BJ (cell line): ENCODE measurements at regions not wholly inside any gene's neighbourhood (a gene's known extent, or its start where the extent isn't known, plus 50 kb on each side); places are given as distances from the start of the nearest gene placed in this dataset.

Experiments used
- CTCF ChIA-PET: fragments of 350-600 bp; formaldehyde crosslinking; extraction: SDS; loops from one replicate; lab custom pipeline; 2021; ENCODE audit warnings: antibody characterized with exemption, inconsistent platforms; lab: Yijun Ruan, JAX
- POLR2A ChIA-PET: fragments of 300-600 bp; sonication (Branson Sonifier 250); formaldehyde crosslinking; extraction: SDS; loops from one replicate; lab custom pipeline; 2021; ENCODE audit warnings: antibody characterized with exemption; lab: Charles Lee
- DNase-seq: peaks from one replicate; pipeline ENCODE4 v3.0.0-alpha.2; 2011; ENCODE audit warnings: low read depth
- H3K27me3 ChIP-seq: 2 replicates; pipeline ENCODE4 v1.6.0; 2011; ENCODE audit warnings: low read length; ENCODE audit not compliant: control insufficient read depth, insufficient read depth
- H3K36me3 ChIP-seq: 2 replicates; pipeline ENCODE4 v1.5.1; 2011; ENCODE audit warnings: low read length; ENCODE audit not compliant: control insufficient read depth, insufficient read depth
- H3K4me3 ChIP-seq: 2 replicates; pipeline ENCODE4 v1.5.1; 2011; ENCODE audit warnings: low read depth, mild to moderate bottlenecking, control low read depth, low read length
- TF ChIP-seq, protein P1 (sequence below): IDR thresholded peaks from 2 replicates; pipeline ENCODE4 v1.5.1; 2011; ENCODE audit warnings: low read depth, mild to moderate bottlenecking, control low read depth, inconsistent platforms, low read length, moderate library complexity; ENCODE audit not compliant: insufficient read depth

DNA sequence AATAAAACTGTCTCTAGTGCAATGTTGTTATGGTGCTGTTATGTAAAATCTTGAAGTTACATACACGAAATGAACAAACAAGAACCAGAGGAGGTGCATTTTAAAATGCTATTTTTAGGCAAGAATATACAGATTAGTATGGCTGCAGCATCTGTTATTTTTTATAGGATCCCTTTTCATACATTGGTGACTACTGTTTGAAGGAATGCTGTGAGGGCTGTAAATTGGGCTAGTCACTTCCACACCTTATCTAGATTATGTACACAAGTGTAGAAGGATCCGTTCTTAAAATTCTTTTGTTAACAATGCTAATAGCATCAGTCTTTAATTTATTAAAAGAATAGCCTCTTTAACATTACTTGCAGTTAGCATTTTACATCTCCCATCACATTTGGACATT is 284.3 kb upstream of the MDGA2 start:
- Histone ChIP-seq H3K27me3 (no peaks in the 10 kb centered on the region), H3K4me3 (no peak overlapping the region), H3K36me3 (no peaks in the 10 kb centered on the region)
- no peak for DNase-seq
- TF ChIP-seq, protein P1, sequence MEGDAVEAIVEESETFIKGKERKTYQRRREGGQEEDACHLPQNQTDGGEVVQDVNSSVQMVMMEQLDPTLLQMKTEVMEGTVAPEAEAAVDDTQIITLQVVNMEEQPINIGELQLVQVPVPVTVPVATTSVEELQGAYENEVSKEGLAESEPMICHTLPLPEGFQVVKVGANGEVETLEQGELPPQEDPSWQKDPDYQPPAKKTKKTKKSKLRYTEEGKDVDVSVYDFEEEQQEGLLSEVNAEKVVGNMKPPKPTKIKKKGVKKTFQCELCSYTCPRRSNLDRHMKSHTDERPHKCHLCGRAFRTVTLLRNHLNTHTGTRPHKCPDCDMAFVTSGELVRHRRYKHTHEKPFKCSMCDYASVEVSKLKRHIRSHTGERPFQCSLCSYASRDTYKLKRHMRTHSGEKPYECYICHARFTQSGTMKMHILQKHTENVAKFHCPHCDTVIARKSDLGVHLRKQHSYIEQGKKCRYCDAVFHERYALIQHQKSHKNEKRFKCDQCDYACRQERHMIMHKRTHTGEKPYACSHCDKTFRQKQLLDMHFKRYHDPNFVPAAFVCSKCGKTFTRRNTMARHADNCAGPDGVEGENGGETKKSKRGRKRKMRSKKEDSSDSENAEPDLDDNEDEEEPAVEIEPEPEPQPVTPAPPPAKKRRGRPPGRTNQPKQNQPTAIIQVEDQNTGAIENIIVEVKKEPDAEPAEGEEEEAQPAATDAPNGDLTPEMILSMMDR: no peak
- CTCF ChIA-PET: no interaction called here
- POLR2A ChIA-PET: interaction anchor here (0.5 kb wide), 1 partner anchor 59 kb away, joined by 3 read pairs; no protein-coding TSS in a partner anchor

DNA sequence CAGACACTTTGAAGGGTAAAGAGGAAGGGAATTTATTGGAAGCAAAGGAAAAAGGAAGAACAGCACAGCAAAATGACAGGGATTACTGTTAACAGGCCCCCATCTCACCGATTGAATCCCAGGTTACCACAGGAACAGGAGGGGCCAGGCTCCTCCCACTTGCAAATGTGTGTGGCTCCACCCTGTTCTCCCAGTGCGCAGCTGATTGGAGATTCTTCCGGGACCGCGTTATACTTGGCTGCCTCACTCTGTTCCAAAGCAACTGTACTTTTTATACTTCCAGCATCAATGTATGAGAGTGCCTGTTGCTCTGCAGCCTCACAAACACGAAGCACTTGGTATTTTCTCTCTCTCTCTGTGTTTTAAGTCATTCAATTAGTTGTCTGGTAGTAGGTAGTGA is 273.6 kb upstream of the MDGA2 start:
- TF ChIP-seq, protein P1: no peak
- H3K36me3 ChIP-seq: no peaks in the 10 kb centered on the region
- ChIA-PET CTCF (no interaction called here), POLR2A (no interaction called here)
- no peak overlapping the region for H3K4me3 ChIP-seq
- DNase-seq: no peak
- no peaks in the 10 kb centered on the region for H3K27me3 ChIP-seq

DNA sequence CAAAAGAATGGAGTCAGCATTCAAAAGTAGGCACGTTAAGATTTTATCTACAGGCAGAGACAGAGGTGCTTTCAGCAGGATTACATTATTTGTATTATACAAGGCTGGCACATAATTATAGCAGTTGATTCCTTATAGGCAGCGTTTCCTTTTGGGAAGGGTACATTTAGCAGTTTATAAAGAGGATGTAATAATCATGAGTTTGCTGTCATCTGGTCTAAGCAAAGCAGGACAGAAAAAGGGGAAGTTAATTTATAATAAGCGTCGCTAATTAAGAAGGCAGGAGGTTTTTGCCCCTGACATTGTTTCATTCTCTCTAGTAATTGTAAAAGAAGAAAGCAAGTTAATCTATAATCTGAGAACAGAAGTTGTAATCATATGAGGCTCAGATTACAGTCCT is 259.9 kb upstream of the MDGA2 start:
- TF ChIP-seq, protein P1: no peak
- ChIA-PET CTCF (no interaction called here), POLR2A (no interaction called here)
- no peaks in the 10 kb centered on the region for H3K27me3 ChIP-seq
- DNase-seq: no peak
- no peak overlapping the region for H3K4me3 ChIP-seq
- H3K36me3 ChIP-seq: no peaks in the 10 kb centered on the region

DNA sequence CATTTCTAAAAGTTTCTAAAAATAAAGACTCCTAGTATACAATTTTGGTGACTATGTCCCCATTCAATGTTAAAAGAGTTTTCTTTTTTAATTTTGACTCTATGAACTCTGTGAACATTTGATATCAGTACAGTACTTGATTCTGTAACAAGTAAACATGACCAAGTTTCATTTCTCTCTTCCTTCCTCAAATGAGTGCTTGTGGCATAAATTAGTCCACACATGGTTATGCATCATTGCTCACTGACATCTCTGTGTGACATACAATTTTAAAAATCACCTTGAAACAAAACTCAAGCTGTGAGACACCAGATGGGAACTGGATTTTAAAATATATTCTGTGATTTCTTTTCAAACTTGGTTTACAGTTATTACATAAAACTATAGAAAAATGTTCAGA is 253.9 kb upstream of the MDGA2 start:
- ChIA-PET POLR2A (no interaction called here), CTCF (no interaction called here)
- TF ChIP-seq, protein P1: no peak
- Histone ChIP-seq H3K36me3 (no peaks in the 10 kb centered on the region), H3K4me3 (no peak overlapping the region), H3K27me3 (no peaks in the 10 kb centered on the region)
- DNase-seq: no peak

DNA sequence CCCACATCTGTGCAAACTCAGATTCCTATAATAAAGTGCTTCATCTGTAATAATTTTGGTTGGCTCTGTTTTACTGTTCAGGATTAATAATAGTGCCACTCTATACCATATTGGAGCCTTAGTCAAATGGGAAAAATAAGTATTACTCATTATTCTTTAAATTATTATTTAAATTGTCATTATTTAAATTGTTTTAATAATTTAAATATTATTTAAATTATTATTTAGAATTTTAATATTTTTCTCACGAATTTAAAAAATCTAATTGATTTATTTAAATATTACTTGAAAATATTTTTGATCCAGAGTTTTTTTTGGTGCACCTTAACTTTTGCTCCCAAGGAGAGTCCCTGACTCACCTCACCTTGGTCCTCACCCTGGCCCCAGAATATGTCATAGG is 245.7 kb upstream of the MDGA2 start:
- TF ChIP-seq, protein P1: no peak
- Histone ChIP-seq H3K4me3 (no peak overlapping the region), H3K27me3 (no peaks in the 10 kb centered on the region), H3K36me3 (no peaks in the 10 kb centered on the region)
- ChIA-PET CTCF (no interaction called here), POLR2A (no interaction called here)
- DNase-seq: no peak
